ENCODE measurements at regions not wholly inside any gene's neighbourhood (a gene's known extent, or its start where the extent isn't known, plus 50 kb on each side); places are given as distances from the start of the nearest gene placed in this dataset.

GRCh38 chr5:175098301-175098700 is 345.7 kb downstream of the DRD1 start:
- peak; percentile 30 for DNase-seq

- DNase-seq = peak; percentile 93
These were observed 347.4 kb downstream of the DRD1 start for GRCh38 chr5:175096469-175097165.

DNA sequence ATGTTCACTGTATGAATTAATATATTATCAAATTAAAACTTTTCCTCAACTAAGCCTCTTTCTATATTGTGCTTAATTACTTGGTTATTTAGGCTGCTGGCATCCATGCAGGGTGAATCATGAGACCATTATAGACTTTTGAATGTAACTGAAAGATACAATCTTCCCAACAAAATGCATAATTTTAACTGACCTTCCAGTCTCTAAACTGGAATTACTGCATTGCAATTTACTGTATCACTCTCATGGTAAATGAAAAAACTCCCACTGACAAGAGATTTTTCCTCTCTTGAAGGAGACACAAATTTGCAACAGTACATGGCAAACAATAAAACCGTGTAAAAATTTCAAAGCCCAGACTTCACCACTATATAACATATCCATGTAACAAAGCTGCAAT is 349.5 kb downstream of the DRD1 start:
- no peak for DNase-seq

DNA sequence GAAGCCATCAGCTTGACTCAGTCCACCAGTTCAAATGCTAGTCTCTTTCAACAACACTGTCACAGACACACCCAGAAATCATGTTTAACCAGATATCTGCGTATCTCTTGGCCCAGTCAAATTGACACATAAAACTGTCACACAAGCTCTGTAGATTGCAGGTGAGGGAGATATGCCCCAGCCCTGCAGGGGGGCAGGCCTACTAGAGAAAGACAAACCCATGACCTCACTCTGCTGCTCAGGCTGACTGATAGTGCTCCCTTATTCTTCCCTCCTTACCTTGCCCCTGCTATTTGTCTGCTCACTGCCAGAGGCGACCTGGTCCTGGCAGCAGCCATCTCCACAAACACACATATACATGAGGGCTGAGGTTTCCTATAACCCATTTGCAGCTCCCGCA is 351.3 kb downstream of the DRD1 start:
- DNase-seq = no peak

GRCh38 chr5:175088963-175089362 is 355.0 kb downstream of the DRD1 start:
- DNase-seq = no peak

DNA sequence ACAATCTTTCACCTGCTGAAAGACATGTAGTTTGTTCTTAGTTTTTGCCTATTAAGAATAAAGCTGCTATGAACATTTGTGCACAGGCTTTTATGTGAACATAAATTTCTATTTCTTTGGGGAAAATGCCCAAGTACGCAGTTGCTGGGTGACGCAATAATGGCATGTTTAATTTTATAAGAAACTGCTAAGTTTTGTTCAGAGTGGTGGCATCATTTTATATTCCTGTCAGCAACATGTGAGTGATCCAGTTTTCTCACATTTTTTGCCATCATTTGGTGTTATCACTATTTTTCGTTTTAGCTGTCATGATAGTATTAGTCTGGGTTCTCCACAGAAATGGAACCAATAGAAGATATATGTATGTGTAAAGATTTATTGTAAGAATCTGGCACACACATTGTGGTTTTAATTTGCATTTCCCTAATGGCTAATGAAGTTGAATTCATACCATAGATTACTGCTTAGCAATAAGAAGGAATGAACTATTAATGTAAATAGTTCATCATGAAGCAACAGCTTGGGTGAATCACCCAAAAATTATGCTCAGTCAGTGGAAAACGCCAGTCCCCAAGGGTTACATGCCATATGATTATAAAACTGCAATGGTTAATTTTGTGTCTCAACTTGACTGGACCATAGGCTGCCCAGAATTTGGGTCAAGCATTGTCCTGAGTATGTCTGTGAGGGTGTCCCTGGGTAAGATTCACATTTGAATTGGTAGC is 358.6 kb downstream of the MSX2 start:
- DNase-seq = no peak

DNA sequence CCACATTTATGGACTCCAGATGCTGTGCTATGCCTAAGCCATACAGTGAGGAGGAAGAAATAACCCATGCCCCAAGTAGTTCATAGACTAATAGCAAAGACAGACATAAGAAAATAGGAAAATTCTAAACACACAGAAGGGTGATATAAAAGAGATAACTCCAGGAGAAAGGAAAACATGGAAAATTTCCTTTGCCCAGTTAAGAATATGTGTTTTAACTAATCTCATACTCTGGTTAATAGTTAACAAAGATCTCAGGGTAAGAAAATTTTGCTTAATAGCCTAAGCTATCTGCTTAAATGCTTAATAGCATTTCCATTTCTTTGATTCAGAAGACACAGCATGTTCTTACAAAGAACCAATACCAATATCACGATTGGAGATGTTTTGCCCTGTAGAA is 358.0 kb downstream of the MSX2 start:
- no peak for DNase-seq

- DNase-seq = no peak
These were observed 355.3 kb downstream of the MSX2 start for GRCh38 chr5:175079707-175080106.

DNA sequence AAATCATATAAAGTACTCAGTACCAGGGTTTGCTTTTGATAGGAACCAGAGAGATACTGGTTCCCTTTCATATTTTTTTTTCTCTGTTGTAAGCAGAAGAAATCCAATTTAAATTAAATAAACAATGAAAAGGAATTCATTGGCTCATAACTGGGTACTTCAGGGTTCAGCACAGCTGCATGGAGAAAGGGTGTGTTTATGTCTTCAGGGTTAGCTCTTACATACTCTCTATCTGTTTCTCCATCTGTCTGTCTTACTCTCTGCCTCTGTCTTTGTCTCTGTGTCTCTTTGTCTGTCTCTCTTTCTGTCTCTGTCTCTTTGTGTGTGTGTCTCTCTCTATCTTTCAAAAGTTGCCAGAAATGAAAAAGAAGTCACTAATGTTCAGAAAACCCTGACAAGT is 345.9 kb downstream of the MSX2 start:
- DNase-seq = no peak

- no peak for DNase-seq
These were observed 335.9 kb downstream of the MSX2 start for GRCh38 chr5:175060257-175060656.

DNA sequence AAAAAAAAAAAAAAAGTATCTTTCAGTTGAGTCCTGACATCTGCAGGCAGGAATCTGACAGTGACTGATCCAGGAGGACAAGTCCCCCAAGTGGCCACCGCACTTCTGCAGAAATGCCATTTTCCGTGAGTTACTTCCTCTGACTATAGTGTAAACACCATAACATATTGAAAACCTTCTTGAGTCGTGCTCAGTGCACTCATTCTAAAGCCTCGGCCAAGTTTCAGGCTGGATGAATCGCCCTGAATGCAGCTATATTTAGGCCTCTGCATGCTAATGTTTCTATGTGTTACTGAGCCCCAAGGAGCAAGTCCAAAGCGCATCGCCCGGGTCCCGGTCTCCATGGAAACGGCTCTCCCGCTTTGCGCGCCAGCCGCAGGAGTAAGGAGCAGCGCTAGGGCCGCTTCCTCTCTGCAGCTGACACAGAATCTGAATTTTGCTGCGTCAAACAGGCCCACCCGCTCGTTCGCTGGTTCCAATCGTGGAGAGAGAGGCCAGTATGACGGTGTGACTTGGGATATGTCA is 335.4 kb downstream of the MSX2 start:
- peak; percentile 94 for DNase-seq

DNA sequence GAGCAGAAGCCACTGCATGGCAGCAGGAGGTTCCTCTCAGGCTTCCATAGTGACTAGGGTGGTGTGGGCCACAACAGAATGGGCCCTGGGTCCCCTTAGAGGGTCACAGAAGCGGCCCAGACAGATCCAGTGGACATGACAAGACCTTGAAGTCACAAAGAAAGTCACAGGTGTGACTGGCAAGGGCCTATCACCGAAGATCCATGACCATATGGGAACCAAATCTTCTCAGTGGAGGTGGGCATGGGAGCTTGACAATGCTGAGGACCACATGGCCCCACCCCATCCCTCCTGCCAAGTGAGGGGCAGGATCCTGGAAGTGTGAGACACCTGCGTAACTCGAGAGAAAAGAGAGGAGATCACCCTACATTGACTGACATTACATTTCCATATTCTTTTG is 332.4 kb downstream of the MSX2 start:
- DNase-seq = no peak

DNA sequence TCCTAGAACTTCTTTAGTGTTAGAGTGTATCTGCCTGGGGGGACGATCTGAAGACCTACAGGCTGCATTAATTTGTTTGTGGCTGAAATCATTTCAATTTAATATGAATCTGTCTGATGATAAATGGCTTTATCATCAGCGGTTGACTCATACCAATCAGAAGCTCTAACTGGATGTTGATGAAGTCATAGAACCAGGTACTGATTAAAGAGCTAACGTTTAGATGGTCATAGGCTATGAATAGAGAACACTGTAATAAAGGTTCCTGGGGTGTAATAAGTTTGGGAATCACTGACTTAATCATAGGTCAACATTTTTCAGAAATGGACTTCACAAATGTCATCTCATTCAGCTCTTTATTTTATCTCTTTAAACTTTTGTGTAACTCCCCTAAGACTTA is 329.9 kb downstream of the MSX2 start:
- no peak for DNase-seq

DNA sequence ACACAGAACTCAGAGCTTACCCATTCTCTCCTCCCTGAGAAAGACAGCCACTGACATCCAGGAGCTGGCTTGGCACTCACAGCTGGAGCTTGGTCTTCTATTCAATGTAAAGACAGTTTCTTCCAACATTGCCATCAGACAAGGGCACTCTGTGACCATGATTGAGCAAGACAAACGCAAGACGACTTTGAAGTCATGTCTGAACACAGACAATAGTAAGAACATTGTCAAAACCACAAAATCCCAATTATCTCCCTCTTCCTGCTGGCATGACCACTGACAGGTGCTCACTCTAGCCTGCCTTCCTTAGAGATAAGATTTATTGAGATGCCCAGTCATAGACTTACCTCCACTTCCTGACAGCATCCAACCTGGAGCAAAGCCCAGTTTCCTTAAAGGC is 328.0 kb downstream of the MSX2 start:
- no peak for DNase-seq

- DNase-seq = no peak
These were observed 322.7 kb downstream of the MSX2 start for GRCh38 chr5:175047048-175047447.

DNA sequence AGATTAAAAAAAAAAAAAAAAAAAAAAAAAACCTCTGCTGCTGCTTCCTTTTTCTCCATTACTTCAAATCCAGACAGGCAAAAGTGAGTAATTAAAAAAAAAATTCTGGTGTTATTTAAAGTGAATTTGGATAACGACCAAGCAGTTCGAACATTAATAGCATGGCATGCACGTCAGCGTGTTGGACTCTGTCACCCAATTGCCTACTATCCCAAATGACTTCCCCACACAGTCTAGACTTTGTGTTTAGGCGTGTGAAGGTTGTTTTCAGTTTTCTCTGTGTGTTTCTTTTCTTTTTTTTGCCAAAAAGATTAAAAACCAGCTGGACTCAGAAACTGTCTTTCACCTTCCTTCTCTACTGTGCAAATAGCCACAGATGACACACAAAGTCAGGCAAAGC is 321.4 kb downstream of the MSX2 start:
- no peak for DNase-seq

DNA sequence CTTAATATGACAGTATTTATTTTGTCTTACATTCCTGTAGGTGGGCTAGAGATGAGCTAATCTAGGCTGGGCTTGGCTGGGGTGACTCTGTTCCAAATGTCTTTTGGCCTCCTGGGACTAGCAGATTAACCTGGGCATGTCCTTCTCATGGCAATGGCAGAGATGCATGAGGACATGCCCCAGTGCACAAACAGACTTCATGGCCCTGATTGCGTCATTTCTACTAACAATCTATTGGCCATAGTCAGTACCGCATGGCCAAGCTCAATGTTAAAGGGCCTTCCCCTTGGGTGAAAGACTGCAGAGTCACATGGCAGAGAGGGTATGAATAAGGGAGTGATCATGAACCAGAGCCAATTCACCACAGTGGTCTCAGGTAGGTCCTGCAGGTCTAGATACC is 313.4 kb downstream of the MSX2 start:
- no peak for DNase-seq

DNA sequence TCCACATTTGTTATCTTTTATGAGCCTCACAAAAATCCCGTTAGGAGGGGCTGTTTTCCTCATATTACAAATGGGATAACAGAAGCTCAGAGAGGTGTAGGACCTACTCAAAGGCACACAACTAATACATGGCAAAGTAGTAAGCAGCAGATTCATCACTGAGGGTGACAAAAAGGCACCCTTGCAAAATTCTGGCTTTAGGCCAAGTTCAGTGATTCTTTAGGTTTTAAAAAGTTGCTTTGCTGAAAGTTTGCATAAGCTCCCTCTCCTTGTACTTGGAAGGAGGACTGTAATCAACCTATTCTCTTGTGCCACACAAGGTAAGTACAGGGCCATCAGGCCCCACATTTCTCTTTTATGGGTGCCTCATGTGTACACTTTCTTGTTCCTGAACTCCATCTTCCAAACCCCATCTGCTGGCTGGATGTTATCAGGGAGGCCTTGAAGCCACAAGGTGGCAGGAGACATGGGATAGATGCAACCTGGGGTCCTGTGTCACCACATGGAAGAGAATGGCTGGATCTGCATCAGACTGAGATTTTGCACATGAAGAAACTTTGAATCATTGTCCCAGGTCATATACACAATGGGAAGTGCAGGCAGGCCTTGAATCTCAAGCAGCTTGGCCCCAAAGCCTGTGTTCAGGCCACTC is 311.6 kb downstream of the MSX2 start:
- DNase-seq = no peak

- no peak for DNase-seq
These were observed 310.5 kb downstream of the MSX2 start for GRCh38 chr5:175034924-175035323.

- DNase-seq = peak; percentile 92
These were observed 308.4 kb downstream of the MSX2 start for GRCh38 chr5:175032741-175033151.

DNA sequence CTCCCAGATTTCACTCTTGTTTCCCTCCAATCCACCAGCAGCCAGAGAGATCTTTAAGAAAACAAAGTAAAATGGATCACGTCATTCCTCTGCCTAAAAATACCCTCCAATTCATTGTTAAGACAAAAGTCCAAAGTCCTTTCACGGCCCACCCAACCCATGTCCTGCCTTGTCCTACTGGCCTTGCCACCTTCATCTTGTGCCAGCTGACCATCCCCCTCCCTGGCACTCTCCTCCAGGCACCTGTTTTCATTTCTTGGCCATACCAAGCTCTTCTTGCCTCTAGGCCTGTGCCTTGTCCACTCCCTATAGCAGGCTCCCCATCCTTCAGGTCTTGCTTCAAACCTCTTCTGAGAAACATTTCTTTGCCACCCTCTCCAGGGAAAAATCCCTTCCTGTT is 307.6 kb downstream of the MSX2 start:
- no peak for DNase-seq

- DNase-seq = peak; percentile 14
These were observed 303.0 kb downstream of the MSX2 start for GRCh38 chr5:175027390-175027789.

DNA sequence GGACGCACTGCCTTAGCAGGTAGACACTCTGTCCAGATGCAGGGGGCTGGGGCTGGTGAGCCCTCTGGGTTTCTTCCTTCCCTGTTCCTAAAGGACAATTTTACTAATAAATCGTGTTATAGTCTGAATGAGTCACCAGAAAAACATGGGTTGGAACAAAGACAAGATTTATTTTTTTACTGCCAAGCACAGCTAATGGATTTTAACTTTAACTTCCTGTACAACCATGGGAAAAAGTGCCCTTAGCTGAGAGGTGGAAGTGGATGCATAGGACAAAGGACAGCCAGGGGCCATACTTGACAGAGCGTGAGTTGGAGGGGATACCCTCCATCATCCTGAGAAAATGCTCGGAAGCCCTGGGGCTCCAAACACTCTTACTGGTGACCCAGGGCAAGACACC is 300.7 kb downstream of the MSX2 start:
- no peak for DNase-seq

All from eye (tissue), 1 donor.